ENCODE measurements at regions not wholly inside any gene's neighbourhood (a gene's known extent, or its start where the extent isn't known, plus 50 kb on each side); places are given as distances from the start of the nearest gene placed in this dataset.

GRCh38 chr11:116162086-116162885 lies 610.5 kb downstream of the BUD13 start:
- TF ChIP-seq POLR2AphosphoS5 (IDR thresholded peaks at IDR 0.05; ENCODE audit: insufficient read depth in 1 of 2, low read depth in 1 of 2) (no peak), POLR2A (IDR thresholded peaks at IDR 0.05) (no peak), CTCF (IDR thresholded peaks at IDR 0.05) (no peak)
- intact Hi-C loops (cut with DNase I): no loop called here
- Histone ChIP-seq H3K27me3 (no peaks in the 10 kb centered on the region), H3K36me3 (no peaks in the 10 kb centered on the region), H3K27ac (no peak overlapping the region), H3K9me3 (no peaks in the 10 kb centered on the region), H3K4me3 (no peak overlapping the region), H3K4me1 (no peaks in the 10 kb centered on the region)
- peak; percentile 54 to 89 for DNase-seq (ENCODE audit: extremely low spot score in 2 of 2)

GRCh38 chr11:116148645-116149044 lies 624.1 kb downstream of the BUD13 start:
- Histone ChIP-seq H3K27me3 (no peaks in the 10 kb centered on the region), H3K36me3 (no peaks in the 10 kb centered on the region), H3K4me3 (no peak overlapping the region), H3K4me1 (no peaks in the 10 kb centered on the region), H3K9me3 (no peaks in the 10 kb centered on the region), H3K27ac (no peak overlapping the region)
- DNase-seq (ENCODE audit: extremely low spot score in 2 of 2): no peak
- intact Hi-C loops (cut with DNase I): no loop called here
- no peak for TF ChIP-seq POLR2A (IDR thresholded peaks at IDR 0.05)
- TF ChIP-seq POLR2AphosphoS5 (IDR thresholded peaks at IDR 0.05; ENCODE audit: insufficient read depth in 1 of 2, low read depth in 1 of 2): no peak
- TF ChIP-seq CTCF (IDR thresholded peaks at IDR 0.05): no peak

- H3K4me3 ChIP-seq: no peak overlapping the region
- no peaks in the 10 kb centered on the region for H3K36me3 ChIP-seq
- TF ChIP-seq POLR2A (IDR thresholded peaks at IDR 0.05): no peak
- H3K27me3 ChIP-seq: no peaks in the 10 kb centered on the region
- no peak overlapping the region for H3K27ac ChIP-seq
- no peaks in the 10 kb centered on the region for H3K9me3 ChIP-seq
- intact Hi-C loops (cut with DNase I): no loop called here
- peak in 1 of 2 donors; percentile 37 for DNase-seq (ENCODE audit: extremely low spot score in 2 of 2)
- H3K4me1 ChIP-seq: no peaks in the 10 kb centered on the region
Observed at GRCh38 chr11:116148056-116148455, 624.7 kb downstream of the BUD13 start.

DNA sequence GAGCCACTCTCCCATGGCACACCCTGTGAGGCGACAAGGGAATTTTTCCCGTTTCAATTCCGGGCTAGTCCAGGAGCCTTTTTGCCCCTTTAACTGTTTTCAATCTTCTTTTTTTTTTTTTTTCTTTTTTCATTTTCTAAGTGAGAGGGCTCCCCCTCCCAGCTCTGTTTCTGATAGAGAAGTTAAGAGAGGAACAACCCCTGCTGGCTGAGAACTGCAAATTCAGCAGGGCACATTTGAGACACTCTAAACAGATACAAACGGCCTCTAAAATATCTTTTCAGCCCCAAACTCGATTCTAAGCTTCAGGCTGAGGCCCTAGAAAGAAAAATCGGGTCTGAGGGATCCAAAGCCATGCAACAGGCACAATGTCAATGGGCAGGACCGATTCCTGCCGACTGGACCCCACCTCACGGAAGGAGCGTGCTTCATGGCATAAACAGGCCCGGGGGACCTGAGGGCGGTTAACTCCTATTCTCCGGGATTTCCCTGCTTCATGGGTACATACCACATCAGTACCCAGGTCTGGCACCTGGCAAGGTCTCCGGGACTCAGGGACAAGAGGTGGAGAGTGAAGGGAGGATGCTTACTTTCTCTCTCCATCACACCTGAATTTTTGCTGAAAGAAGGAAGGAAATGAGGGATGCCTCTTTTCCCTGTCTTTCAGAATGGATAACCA lies 627.5 kb downstream of the BUD13 start:
- H3K4me3 ChIP-seq: no peak overlapping the region
- peak in 1 of 2 donors; percentile 67 for DNase-seq (ENCODE audit: extremely low spot score in 2 of 2)
- intact Hi-C loops (cut with DNase I): no loop called here
- no peaks in the 10 kb centered on the region for H3K27me3 ChIP-seq
- no peaks in the 10 kb centered on the region for H3K4me1 ChIP-seq
- H3K9me3 ChIP-seq: no peaks in the 10 kb centered on the region
- H3K27ac ChIP-seq: no peak overlapping the region
- H3K36me3 ChIP-seq: no peaks in the 10 kb centered on the region
- TF ChIP-seq POLR2AphosphoS5 (IDR thresholded peaks at IDR 0.05; ENCODE audit: insufficient read depth in 1 of 2, low read depth in 1 of 2) (no peak), POLR2A (IDR thresholded peaks at IDR 0.05) (no peak), CTCF (IDR thresholded peaks at IDR 0.05) (no peak)

DNA sequence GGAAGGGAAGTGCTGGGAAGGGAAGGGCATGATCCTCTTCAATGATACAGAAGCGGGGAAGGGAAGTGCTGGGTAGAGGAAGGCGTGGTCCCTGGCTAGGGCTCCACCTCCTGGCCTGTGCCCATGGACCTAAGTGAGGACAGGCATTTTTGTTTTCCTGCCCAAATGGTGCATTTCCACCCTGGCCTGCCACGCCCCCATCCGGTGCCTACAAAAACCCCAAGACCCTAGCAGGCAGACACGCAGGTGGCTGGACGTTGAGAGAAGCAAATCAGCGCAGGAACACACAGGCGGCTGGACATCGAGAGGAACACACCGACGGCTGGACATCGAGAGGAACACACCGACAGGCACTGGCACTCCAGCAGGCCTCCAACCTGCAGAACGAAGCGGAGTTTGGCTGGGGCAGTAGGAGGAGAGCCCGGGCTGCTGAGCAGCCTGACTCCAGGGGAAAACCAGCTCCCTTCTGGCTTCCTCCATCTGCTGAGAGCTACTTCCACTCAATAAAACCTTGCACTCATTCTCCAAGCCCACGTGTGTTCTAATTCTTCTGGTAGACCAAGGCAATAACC lies 628.3 kb downstream of the BUD13 start:
- intact Hi-C loops (cut with DNase I): no loop called here
- no peaks in the 10 kb centered on the region for H3K4me1 ChIP-seq

More for the DNA sequence above, 628.3 kb downstream of the BUD13 start:
- Histone ChIP-seq H3K9me3 (no peaks in the 10 kb centered on the region), H3K36me3 (no peaks in the 10 kb centered on the region), H3K27ac (no peak overlapping the region), H3K27me3 (no peaks in the 10 kb centered on the region), H3K4me3 (no peak overlapping the region)
- no peak for DNase-seq (ENCODE audit: extremely low spot score in 2 of 2)
- TF ChIP-seq POLR2AphosphoS5 (IDR thresholded peaks at IDR 0.05; ENCODE audit: insufficient read depth in 1 of 2, low read depth in 1 of 2) (no peak), CTCF (IDR thresholded peaks at IDR 0.05) (no peak), POLR2A (IDR thresholded peaks at IDR 0.05) (no peak)
